GM12878 (cell line): ENCODE measurements at regions not wholly inside any gene's neighbourhood (a gene's known extent, or its start where the extent isn't known, plus 50 kb on each side); places are given as distances from the start of the nearest gene placed in this dataset.

ENCODE experiments used
- ATAC-seq: fragments of 200-7000 bp; cut with Tn5 transposase; 3 replicates; pipeline ENCODE4 v1.9.1; 2020; ENCODE audit warnings: mild to moderate bottlenecking, moderate library complexity
- BruUV-seq: library from RNA; stranded (reverse); fragments of 400-500 nt; replicated peaks from 2 replicates; lab custom pipeline; 2021; lab: Mats Ljungman, UMichigan
- CTCF ChIA-PET: fragments of 300-600 bp; sonication (Branson Sonifier 250); formaldehyde crosslinking; extraction: SDS; loops from one replicate; lab custom pipeline; 2021; ENCODE audit warnings: inconsistent platforms; lab: Yijun Ruan, JAX
- POLR2A ChIA-PET: fragments of 350-600 bp; formaldehyde crosslinking; extraction: SDS; loops from one replicate; lab custom pipeline; 2021; ENCODE audit warnings: inconsistent platforms; lab: Charles Lee
- RAD21 ChIA-PET: fragments of 300-600 bp; sonication (Branson Sonifier 250); formaldehyde crosslinking; loops from one replicate; lab custom pipeline; 2023; ENCODE audit warnings: antibody characterized with exemption; ENCODE audit not compliant: unreplicated experiment; lab: Charles Lee
- SMC1A ChIA-PET: fragments of 300-600 bp; sonication (Branson Sonifier 250); formaldehyde crosslinking; loops from one replicate; lab custom pipeline; 2023; ENCODE audit not compliant: unreplicated experiment, uncharacterized antibody; lab: Charles Lee
- DNase-seq: peaks from one replicate; pipeline ENCODE4 v3.0.0-alpha.2; 2011; ENCODE audit warnings: low read depth, low spot score
- FAIRE-seq: peaks from 3 replicates; lab custom pipeline; 2011; peaks lifted over from hg19 to GRCh38; lab: Jason Lieb, UNC
- H2AFZ ChIP-seq: 2 replicates; pipeline ENCODE4 v1.6.0; 2011; ENCODE audit warnings: low read depth, low read length, control low read depth; ENCODE audit not compliant: control insufficient read depth
- H3K27ac ChIP-seq: 2 replicates; pipeline ENCODE4 v1.5.1; 2011; ENCODE audit warnings: control low read depth; ENCODE audit not compliant: control insufficient read depth, insufficient read depth
- H3K27me3 ChIP-seq, 2 experiments: replicated peaks in 1 of 2; 2 replicates each; pipeline versions ENCODE4 v1.6.0 to v1.6.1; 2011; ENCODE audit warnings: low read length in 1 of 2; ENCODE audit not compliant: control insufficient read depth in 2 of 2, insufficient read depth in 2 of 2
- H3K36me3 ChIP-seq, 2 experiments: 2 replicates each; pipeline ENCODE4 v1.5.1; 2011; ENCODE audit warnings: low read length in 1 of 2; ENCODE audit not compliant: control insufficient read depth in 2 of 2, insufficient read depth in 2 of 2
- H3K4me1 ChIP-seq: 2 replicates; pipeline ENCODE4 v1.6.1; 2011; ENCODE audit warnings: mild to moderate bottlenecking, low read length, moderate library complexity, mixed read lengths; ENCODE audit not compliant: control insufficient read depth, insufficient read depth
- H3K4me2 ChIP-seq: 2 replicates; pipeline ENCODE4 v1.6.0; 2011; ENCODE audit warnings: control low read depth; ENCODE audit not compliant: control insufficient read depth, insufficient read depth
- H3K4me3 ChIP-seq: fragments of 200-600 bp; sonication (generic); 2 replicates; pipeline ENCODE4 v1.5.1; 2016
- H3K79me2 ChIP-seq: 2 replicates; pipeline ENCODE4 v1.6.0; 2011; ENCODE audit warnings: low read length; ENCODE audit not compliant: control insufficient read depth, insufficient read depth
- H3K9ac ChIP-seq: 2 replicates; pipeline ENCODE4 v1.8.0; 2011; ENCODE audit warnings: low read length, control low read depth, mixed read lengths; ENCODE audit not compliant: control insufficient read depth, insufficient read depth
- H3K9me3 ChIP-seq: replicated peaks from 3 replicates; pipeline ENCODE4 v1.5.1; 2011; ENCODE audit warnings: mild to moderate bottlenecking, low read length; ENCODE audit not compliant: control insufficient read depth, insufficient read depth
- H4K20me1 ChIP-seq: 2 replicates; pipeline ENCODE4 v1.6.0; 2011; ENCODE audit not compliant: control insufficient read depth, insufficient read depth
- BRCA1 ChIP-seq: IDR thresholded peaks from 2 replicates; pipeline ENCODE4 v1.6.1; 2011; ENCODE audit warnings: low read depth, low read length, improper control_type of control experiment
- CEBPB ChIP-seq, 2 experiments: fragments of 150-350 bp in 1 of 2; IDR thresholded peaks; 2 replicates each; pipeline ENCODE4 v1.6.1; 2012 to 2014; ENCODE audit warnings: low read depth in 2 of 2, low read length in 2 of 2, borderline replicate concordance in 1 of 2, inconsistent platforms in 1 of 2
- HDAC6 ChIP-seq: fragments of 200-600 bp; sonication (generic); IDR thresholded peaks from one replicate; pipeline ENCODE4 v1.8.0; 2017; ENCODE audit warnings: antibody characterized with exemption; ENCODE audit not compliant: unreplicated experiment
- IKZF2 ChIP-seq, 2 experiments: fragments of 450-650 bp; IDR thresholded peaks; 2 replicates each; pipeline ENCODE4 v1.6.1; 2017; ENCODE audit warnings: mild to moderate bottlenecking in 2 of 2, moderate library complexity in 2 of 2
- MEF2A ChIP-seq: IDR thresholded peaks from 2 replicates; pipeline ENCODE4 v1.6.1; 2011; ENCODE audit warnings: low read depth, mild to moderate bottlenecking, low read length, moderate library complexity; ENCODE audit not compliant: insufficient read depth
- MLLT1 ChIP-seq: fragments of 450-650 bp; IDR thresholded peaks from 2 replicates; pipeline ENCODE4 v1.6.1; 2016; ENCODE audit warnings: mild to moderate bottlenecking
- PAX5 ChIP-seq: IDR thresholded peaks from 2 replicates; pipeline ENCODE4 v1.6.1; 2011; ENCODE audit warnings: low read depth, low read length, borderline replicate concordance
- PML ChIP-seq: IDR thresholded peaks from 2 replicates; pipeline ENCODE4 v1.6.1; 2012; ENCODE audit warnings: low read length, inconsistent platforms
- WGBS: methylation state at CpG from one replicate; pipeline ENCODE4 v1.1.6; 2016; ENCODE audit warnings: low lambda C conversion rate; ENCODE audit not compliant: insufficient replicate concordance, insufficient coverage; ENCODE audit errors: missing lambda C conversion rate; 5-methylcytosine and 5-hydroxymethylcytosine counted together
- in situ Hi-C: fragments of 300-500 bp; cut with MboI; formaldehyde crosslinking; loops from 9 replicates; pipeline ENCODE4 v1.14.3; 2018; ENCODE audit warnings: mixed read lengths
- intact Hi-C: fragments of 100-400 bp; cut with micrococcal nuclease; formaldehyde crosslinking; loops from one replicate; pipeline ENCODE4 v1.14.2; 2022; ENCODE audit not compliant: unreplicated experiment
- TF ChIP-seq, protein P1 (sequence below): IDR thresholded peaks from 2 replicates; pipeline ENCODE4 v1.6.1; 2012; ENCODE audit warnings: mild to moderate bottlenecking, low read depth, low read length
- TF ChIP-seq, protein P2 (sequence below): fragments of 450-650 bp; formaldehyde crosslinking; IDR thresholded peaks from 2 replicates; pipeline ENCODE4 v1.4.0; 2020; ENCODE audit warnings: mild to moderate bottlenecking, moderate library complexity

DNA sequence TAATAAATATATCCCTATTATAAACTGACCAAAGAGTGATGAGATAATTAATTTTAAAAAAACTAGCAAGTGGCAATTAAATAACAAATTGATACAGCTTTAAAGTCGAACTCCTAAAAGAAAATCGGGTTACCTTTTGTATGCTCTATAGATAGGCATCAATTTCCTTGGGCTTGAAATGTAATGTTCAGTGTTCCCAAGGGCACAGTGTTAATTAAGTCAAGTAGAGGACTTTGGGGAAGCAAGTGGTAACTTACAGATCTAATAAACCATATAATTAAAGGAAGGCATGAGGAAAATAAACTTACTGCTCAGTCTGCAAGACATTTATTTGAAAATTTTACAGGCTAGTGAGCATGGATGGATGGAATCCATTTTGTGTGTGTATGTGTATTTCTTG is 220.9 kb downstream of the FSCB start:
- WGBS = 0% methylated on average over 2 of the region's 2 CpGs
- intact Hi-C loops (no loop called here), in situ Hi-C loops (no loop called here)
- Histone ChIP-seq H3K27me3 (no peaks in the 10 kb centered on the region), H3K36me3 (no peaks in the 10 kb centered on the region), H4K20me1 (no peaks in the 10 kb centered on the region), H3K79me2 (no peaks in the 10 kb centered on the region), H2AFZ (no peak overlapping the region), H3K4me1 (no peaks in the 10 kb centered on the region), H3K4me2 (no peak overlapping the region), H3K9ac (no peak overlapping the region), H3K9me3 (no peaks in the 10 kb centered on the region), H3K4me3 (no peak overlapping the region), H3K27ac (no peak overlapping the region)
- no peak for DNase-seq
- TF ChIP-seq MEF2A = no peak
- ChIA-PET CTCF (no interaction called here), RAD21 (no interaction called here), SMC1A (no interaction called here), POLR2A (no interaction called here)
- no peak for FAIRE-seq
- ATAC-seq = no peak
- BruUV-seq = no TSS peak

DNA sequence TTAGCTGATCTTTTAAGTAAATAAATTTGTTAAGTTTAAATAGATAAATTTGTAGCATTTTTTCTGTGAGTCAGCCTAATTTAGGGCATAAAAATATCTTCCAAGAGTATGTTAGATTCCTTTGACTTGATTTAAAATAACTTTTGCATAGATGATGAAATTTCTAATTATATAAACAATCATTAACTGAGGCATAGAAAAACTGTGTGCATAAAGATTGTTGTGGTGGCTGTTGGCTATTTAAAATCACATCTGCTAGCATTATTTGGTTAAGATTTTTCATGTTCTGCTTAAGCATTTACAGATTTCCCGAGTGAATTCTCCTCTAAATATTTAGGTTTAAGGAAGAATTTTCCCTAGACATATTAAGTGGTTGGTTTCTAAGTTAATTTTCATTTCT is 223.2 kb downstream of the FSCB start:
- POLR2A ChIA-PET = no interaction called here
- H3K4me2 ChIP-seq = no peak overlapping the region
- FAIRE-seq = no peak
- no peak for ATAC-seq
- no TSS peak for BruUV-seq
- no peaks in the 10 kb centered on the region for H3K79me2 ChIP-seq
- H3K4me1 ChIP-seq = no peaks in the 10 kb centered on the region
- no peaks in the 10 kb centered on the region for H3K36me3 ChIP-seq
- H3K27me3 ChIP-seq = no peaks in the 10 kb centered on the region
- no peaks in the 10 kb centered on the region for H4K20me1 ChIP-seq
- H2AFZ ChIP-seq = no peak overlapping the region
- CTCF ChIA-PET = no interaction called here
- no peak for DNase-seq
- SMC1A ChIA-PET = no interaction called here
- 0% methylated on average over 1 of the region's 1 CpG for WGBS
- no peak overlapping the region for H3K27ac ChIP-seq
- no peak overlapping the region for H3K4me3 ChIP-seq
- in situ Hi-C loops (no loop called here), intact Hi-C loops (no loop called here)
- no peak overlapping the region for H3K9ac ChIP-seq
- RAD21 ChIA-PET = no interaction called here
- H3K9me3 ChIP-seq = no peaks in the 10 kb centered on the region
- TF ChIP-seq PML = no peak
- TF ChIP-seq BRCA1 = no peak
- no peak for TF ChIP-seq IKZF2 (IDR thresholded peaks at IDR 0.05)
- TF ChIP-seq CEBPB (IDR thresholded peaks at IDR 0.05; ENCODE audit: borderline replicate concordance in 1 of 2, low read depth in 2 of 2, low read length in 2 of 2) = no peak
- no peak for TF ChIP-seq PAX5
- no peak for TF ChIP-seq HDAC6
- no peak for TF ChIP-seq MLLT1
- TF ChIP-seq, protein P1, sequence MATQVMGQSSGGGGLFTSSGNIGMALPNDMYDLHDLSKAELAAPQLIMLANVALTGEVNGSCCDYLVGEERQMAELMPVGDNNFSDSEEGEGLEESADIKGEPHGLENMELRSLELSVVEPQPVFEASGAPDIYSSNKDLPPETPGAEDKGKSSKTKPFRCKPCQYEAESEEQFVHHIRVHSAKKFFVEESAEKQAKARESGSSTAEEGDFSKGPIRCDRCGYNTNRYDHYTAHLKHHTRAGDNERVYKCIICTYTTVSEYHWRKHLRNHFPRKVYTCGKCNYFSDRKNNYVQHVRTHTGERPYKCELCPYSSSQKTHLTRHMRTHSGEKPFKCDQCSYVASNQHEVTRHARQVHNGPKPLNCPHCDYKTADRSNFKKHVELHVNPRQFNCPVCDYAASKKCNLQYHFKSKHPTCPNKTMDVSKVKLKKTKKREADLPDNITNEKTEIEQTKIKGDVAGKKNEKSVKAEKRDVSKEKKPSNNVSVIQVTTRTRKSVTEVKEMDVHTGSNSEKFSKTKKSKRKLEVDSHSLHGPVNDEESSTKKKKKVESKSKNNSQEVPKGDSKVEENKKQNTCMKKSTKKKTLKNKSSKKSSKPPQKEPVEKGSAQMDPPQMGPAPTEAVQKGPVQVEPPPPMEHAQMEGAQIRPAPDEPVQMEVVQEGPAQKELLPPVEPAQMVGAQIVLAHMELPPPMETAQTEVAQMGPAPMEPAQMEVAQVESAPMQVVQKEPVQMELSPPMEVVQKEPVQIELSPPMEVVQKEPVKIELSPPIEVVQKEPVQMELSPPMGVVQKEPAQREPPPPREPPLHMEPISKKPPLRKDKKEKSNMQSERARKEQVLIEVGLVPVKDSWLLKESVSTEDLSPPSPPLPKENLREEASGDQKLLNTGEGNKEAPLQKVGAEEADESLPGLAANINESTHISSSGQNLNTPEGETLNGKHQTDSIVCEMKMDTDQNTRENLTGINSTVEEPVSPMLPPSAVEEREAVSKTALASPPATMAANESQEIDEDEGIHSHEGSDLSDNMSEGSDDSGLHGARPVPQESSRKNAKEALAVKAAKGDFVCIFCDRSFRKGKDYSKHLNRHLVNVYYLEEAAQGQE = no peak
- TF ChIP-seq, protein P2, sequence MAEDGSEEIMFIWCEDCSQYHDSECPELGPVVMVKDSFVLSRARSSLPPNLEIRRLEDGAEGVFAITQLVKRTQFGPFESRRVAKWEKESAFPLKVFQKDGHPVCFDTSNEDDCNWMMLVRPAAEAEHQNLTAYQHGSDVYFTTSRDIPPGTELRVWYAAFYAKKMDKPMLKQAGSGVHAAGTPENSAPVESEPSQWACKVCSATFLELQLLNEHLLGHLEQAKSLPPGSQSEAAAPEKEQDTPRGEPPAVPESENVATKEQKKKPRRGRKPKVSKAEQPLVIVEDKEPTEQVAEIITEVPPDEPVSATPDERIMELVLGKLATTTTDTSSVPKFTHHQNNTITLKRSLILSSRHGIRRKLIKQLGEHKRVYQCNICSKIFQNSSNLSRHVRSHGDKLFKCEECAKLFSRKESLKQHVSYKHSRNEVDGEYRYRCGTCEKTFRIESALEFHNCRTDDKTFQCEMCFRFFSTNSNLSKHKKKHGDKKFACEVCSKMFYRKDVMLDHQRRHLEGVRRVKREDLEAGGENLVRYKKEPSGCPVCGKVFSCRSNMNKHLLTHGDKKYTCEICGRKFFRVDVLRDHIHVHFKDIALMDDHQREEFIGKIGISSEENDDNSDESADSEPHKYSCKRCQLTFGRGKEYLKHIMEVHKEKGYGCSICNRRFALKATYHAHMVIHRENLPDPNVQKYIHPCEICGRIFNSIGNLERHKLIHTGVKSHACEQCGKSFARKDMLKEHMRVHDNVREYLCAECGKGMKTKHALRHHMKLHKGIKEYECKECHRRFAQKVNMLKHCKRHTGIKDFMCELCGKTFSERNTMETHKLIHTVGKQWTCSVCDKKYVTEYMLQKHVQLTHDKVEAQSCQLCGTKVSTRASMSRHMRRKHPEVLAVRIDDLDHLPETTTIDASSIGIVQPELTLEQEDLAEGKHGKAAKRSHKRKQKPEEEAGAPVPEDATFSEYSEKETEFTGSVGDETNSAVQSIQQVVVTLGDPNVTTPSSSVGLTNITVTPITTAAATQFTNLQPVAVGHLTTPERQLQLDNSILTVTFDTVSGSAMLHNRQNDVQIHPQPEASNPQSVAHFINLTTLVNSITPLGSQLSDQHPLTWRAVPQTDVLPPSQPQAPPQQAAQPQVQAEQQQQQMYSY (CRISPR knock-in tag) = no peak
